Aorta (tissue), 5 donors: ENCODE measurements at regions not wholly inside any gene's neighbourhood (a gene's known extent, or its start where the extent isn't known, plus 50 kb on each side); places are given as distances from the start of the nearest gene placed in this dataset.

Source experiments
- ATAC-seq: fragments of 200-7000 bp; cut with Tn5 transposase; one replicate; pipeline ENCODE4 v1.9.1; 2022; ENCODE audit warnings: moderate library complexity; ENCODE audit not compliant: low FRiP score
- DNase-seq, 2 donors: peaks; one replicate each; pipeline ENCODE4 v3.0.0-alpha.2; 2020
- H3K27ac ChIP-seq, 2 donors: one replicate each; pipeline ENCODE4 v1.5.1; 2013; ENCODE audit warnings: low read length in 2 of 2, mild to moderate bottlenecking in 2 of 2, moderate library complexity in 2 of 2, control low read depth in 1 of 2, inconsistent platforms in 1 of 2, low read depth in 1 of 2
- H3K27me3 ChIP-seq, 2 donors: one replicate each; pipeline ENCODE4 v1.6.1; 2013; ENCODE audit warnings: control low read depth in 1 of 2, low read length in 1 of 2, mild to moderate bottlenecking in 1 of 2, moderate library complexity in 1 of 2; ENCODE audit not compliant: insufficient read depth in 2 of 2, control insufficient read depth in 1 of 2
- H3K36me3 ChIP-seq, 2 donors: one replicate each; pipeline ENCODE4 v1.6.1; 2013; ENCODE audit warnings: control low read depth in 1 of 2, low read length in 1 of 2, mild to moderate bottlenecking in 1 of 2; ENCODE audit not compliant: insufficient read depth in 2 of 2, control insufficient read depth in 1 of 2
- H3K4me1 ChIP-seq, 2 donors: one replicate each; pipeline ENCODE4 v1.6.1; 2013; ENCODE audit warnings: low read length in 2 of 2, control low read depth in 1 of 2, mild to moderate bottlenecking in 1 of 2, moderate library complexity in 1 of 2; ENCODE audit not compliant: insufficient read depth in 2 of 2, control insufficient read depth in 1 of 2
- H3K4me3 ChIP-seq, 2 donors: one replicate each; pipeline ENCODE4 v1.5.1; 2013; ENCODE audit warnings: low read length in 2 of 2, control low read depth in 1 of 2, mild to moderate bottlenecking in 1 of 2
- H3K9me3 ChIP-seq: one replicate; pipeline ENCODE4 v1.6.1; 2013; ENCODE audit warnings: mild to moderate bottlenecking, low read length; ENCODE audit not compliant: control insufficient read depth
- WGBS, 2 donors: extraction: QIAGEN DNeasy Blood & Tissue Kit; methylation state at CpG; one replicate each; pipeline ENCODE4 v1.1.7; 2013; 5-methylcytosine and 5-hydroxymethylcytosine counted together
- intact Hi-C, 2 donors: fragments of 100-400 bp; cut with DNase I; formaldehyde crosslinking; loops; one replicate each; pipeline versions ENCODE4 v1.14.2 to v1.15.0; 2022
- donor health status: healthy with polysubstance abuse.
- donor health status: Bipolar disorder and iron deficiency.
- donor health status: DM: no; HTN: no; CAD: no.
- donor health status: DM: no; HTN: no; CAD: no.
- donor health status: DM: yes; HTN: yes; CAD: no.

DNA sequence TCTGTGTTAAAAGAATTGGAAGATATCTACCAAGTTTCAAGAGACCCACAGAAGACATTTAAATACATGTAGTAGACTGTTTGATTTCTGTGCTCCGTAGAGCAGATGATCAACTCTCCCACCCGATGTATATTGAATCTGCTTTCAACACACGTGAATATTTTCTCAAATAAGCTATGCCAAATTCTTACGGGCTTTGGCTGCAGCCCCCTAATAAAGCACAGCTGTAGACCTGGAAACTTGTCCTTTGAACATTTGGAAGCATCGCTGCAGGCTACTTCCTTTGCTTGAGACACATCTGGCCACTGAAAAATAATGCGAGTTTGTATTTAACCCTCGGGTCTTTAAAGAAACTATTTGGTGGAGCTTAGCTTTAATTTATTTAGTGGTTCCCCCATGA, 98.3 kb upstream of the SELENOK start:
- WGBS, 2 donors, result 61 to 64% methylated on average over 7 of the region's 7 CpGs

DNA sequence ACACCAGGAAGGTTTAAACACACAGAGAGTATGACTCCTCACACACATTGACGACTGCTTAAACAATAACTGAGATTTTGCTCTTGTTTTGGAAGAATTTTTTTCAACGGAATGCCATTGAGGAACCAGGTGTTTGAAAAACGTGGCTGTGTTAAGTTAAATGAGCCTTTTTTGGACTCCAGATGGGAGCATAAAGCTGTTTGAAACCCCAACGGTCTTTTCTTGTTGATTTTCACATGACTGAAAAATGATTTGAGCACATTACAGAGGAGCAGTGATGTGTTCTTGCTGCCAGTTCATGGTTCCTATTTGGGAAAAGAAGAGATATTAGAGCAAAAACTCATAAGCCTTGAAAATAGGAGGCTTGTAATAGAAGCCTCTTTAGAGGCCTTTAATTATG, 97.8 kb upstream of the SELENOK start:
- intact Hi-C loops, result no loop called here
- H3K27ac ChIP-seq, result no peak overlapping the region
- WGBS, 2 donors, result 50 to 64% methylated on average over 4 of the region's 4 CpGs
- no peaks in the 10 kb centered on the region for H3K4me1 ChIP-seq
- no peaks in the 10 kb centered on the region for H3K27me3 ChIP-seq
- ATAC-seq, result no peak
- no peaks in the 10 kb centered on the region for H3K36me3 ChIP-seq
- DNase-seq, result no peak
- H3K4me3 ChIP-seq, result no peak overlapping the region
- no peaks in the 10 kb centered on the region for H3K9me3 ChIP-seq

More for the DNA sequence above, 98.3 kb upstream of the SELENOK start:
- no peak for DNase-seq
- intact Hi-C loops, result no loop called here
- Histone ChIP-seq H3K4me1 (no peaks in the 10 kb centered on the region), H3K27me3 (no peaks in the 10 kb centered on the region), H3K27ac (no peak overlapping the region), H3K9me3 (no peaks in the 10 kb centered on the region), H3K4me3 (no peak overlapping the region), H3K36me3 (no peaks in the 10 kb centered on the region)
- ATAC-seq, result no peak

DNA sequence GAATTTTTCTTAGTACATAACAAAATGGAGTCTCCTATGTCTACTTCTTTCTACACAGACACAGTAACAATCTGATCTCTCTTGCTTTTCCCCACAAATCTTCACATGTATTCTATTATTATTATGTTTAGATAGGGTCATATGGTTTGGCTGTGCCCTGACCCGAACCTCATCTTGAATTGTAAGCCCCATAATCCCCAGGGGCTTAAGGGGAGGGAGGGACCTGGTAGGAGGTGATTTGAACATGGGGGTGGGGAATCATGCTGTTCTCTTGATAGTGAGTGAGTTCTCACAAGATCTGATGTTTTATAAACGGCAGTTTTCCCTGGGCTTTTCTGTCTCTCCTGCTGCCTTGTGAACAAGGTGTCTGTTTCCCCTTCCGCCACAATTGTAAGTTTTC, 86.7 kb upstream of the SELENOK start:
- H3K4me1 ChIP-seq, result no peaks in the 10 kb centered on the region
- H3K27me3 ChIP-seq, result peaks cover 0 to 2% of the 10 kb centered on the region in 2 donors
- peaks cover 10% of the 10 kb centered on the region for H3K9me3 ChIP-seq
- no peak for DNase-seq
- intact Hi-C loops, result no loop called here
- H3K36me3 ChIP-seq, result no peaks in the 10 kb centered on the region
- H3K4me3 ChIP-seq, result no peak overlapping the region
- H3K27ac ChIP-seq, result no peak overlapping the region
- 34 to 42% methylated on average over 3 of the region's 3 CpGs for WGBS, 2 donors
- ATAC-seq, result no peak

DNA sequence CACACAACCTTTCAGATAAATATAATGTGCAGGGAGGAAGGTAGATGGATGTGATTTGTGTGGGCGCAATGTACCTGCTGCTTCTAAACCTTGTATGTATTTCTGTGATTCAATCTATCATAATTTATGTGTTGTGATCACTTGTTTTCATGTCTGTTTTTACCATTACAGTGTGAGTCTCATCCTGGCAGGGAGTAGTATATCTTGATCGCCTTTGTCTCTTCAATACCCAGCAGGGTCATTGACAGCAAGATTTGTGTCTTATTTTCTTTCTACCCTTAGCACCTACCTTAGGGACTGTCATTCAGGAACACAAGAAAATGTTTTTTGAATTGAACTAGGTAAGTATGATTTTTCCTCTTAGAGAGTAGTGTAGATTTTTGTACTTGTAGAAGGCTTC, 83.7 kb upstream of the SELENOK start:
- H3K36me3 ChIP-seq, result no peaks in the 10 kb centered on the region
- DNase-seq (no peak), ATAC-seq (no peak)
- peaks cover 9% of the 10 kb centered on the region for H3K9me3 ChIP-seq
- no peaks in the 10 kb centered on the region for H3K4me1 ChIP-seq
- H3K4me3 ChIP-seq, result no peak overlapping the region
- no peak overlapping the region for H3K27ac ChIP-seq
- intact Hi-C loops, result no loop called here
- no peaks in the 10 kb centered on the region for H3K27me3 ChIP-seq
- WGBS, 2 donors, result 66 to 69% methylated on average over 2 of the region's 2 CpGs

DNA sequence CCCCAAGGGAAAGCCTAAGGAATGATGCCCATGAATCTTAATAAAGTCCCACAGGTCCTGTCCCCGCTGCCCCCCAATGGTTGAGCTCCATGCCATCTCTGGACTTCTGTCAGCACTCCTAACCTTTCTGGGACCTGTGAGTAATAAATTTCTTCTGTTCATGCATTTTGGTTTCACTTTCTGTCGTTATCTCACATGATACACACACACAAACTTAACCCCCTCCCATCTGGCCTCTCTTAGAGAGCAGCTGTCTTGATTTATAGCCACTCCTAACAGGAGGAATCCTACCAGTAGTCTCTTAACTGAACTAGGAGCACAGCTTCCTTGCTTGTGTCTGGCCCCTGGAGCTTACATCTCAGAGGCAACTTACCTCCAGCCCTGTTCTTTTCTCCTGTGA, 82.7 kb upstream of the SELENOK start:
- Histone ChIP-seq H3K4me3 (no peak overlapping the region), H3K9me3 (peaks cover 9% of the 10 kb centered on the region), H3K36me3 (no peaks in the 10 kb centered on the region), H3K27ac (no peak overlapping the region), H3K4me1 (no peaks in the 10 kb centered on the region), H3K27me3 (no peaks in the 10 kb centered on the region)
- ATAC-seq (no peak), DNase-seq (no peak)
- intact Hi-C loops, result no loop called here
- 9 to 23% methylated on average over 2 of the region's 2 CpGs for WGBS, 2 donors

GRCh38 chr3:53973905-53974304, 82.2 kb upstream of the SELENOK start:
- Histone ChIP-seq H3K27ac (no peak overlapping the region), H3K27me3 (no peaks in the 10 kb centered on the region), H3K4me3 (no peak overlapping the region), H3K36me3 (no peaks in the 10 kb centered on the region), H3K4me1 (no peaks in the 10 kb centered on the region), H3K9me3 (peaks cover 9% of the 10 kb centered on the region)
- 11 to 17% methylated on average over 4 of the region's 4 CpGs for WGBS, 2 donors
- ATAC-seq, result no peak
- intact Hi-C loops, result no loop called here
- no peak for DNase-seq

DNA sequence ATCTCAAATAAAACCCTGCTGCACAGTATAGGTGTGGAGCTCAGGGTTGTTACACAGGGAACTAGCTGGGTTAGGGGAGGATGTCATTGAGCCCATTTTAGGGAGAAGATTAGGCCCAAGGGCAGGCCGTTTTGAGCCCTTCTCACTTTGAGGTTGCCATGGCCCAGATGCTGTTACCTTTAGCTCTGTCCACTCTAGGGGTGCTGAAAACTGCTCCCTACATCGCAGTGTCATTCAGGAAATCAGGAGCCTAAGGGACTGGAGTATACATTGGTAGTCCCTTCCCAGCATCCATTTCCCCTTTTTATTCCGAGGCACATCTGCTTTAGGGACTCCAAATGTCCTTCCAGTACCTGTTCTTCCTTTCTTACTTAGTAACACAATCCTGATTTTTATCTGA, 79.0 kb upstream of the SELENOK start:
- no peak overlapping the region for H3K4me3 ChIP-seq
- no peaks in the 10 kb centered on the region for H3K36me3 ChIP-seq
- intact Hi-C loops, result no loop called here
- no peaks in the 10 kb centered on the region for H3K4me1 ChIP-seq
- 35 to 39% methylated on average over 3 of the region's 3 CpGs for WGBS, 2 donors
- peaks cover 8% of the 10 kb centered on the region for H3K9me3 ChIP-seq
- ATAC-seq (no peak), DNase-seq (no peak)
- H3K27ac ChIP-seq, result no peak overlapping the region
- no peaks in the 10 kb centered on the region for H3K27me3 ChIP-seq

GRCh38 chr3:53969086-53969485, 77.4 kb upstream of the SELENOK start:
- H3K27me3 ChIP-seq, result no peaks in the 10 kb centered on the region
- DNase-seq, result no peak
- intact Hi-C loops, result no loop called here
- no peak for ATAC-seq
- 87 to 88% methylated on average over 7 of the region's 7 CpGs for WGBS, 2 donors
- H3K36me3 ChIP-seq, result no peaks in the 10 kb centered on the region
- H3K4me3 ChIP-seq, result no peak overlapping the region
- no peak overlapping the region for H3K27ac ChIP-seq
- no peaks in the 10 kb centered on the region for H3K4me1 ChIP-seq
- H3K9me3 ChIP-seq, result peaks cover 8% of the 10 kb centered on the region

- H3K4me3 ChIP-seq, result no peak overlapping the region
- peaks cover 3% of the 10 kb centered on the region for H3K9me3 ChIP-seq
- intact Hi-C loops, result no loop called here
- DNase-seq (no peak), ATAC-seq (no peak)
- no peaks in the 10 kb centered on the region for H3K4me1 ChIP-seq
- no peaks in the 10 kb centered on the region for H3K36me3 ChIP-seq
- H3K27me3 ChIP-seq, result no peaks in the 10 kb centered on the region
- no peak overlapping the region for H3K27ac ChIP-seq
- WGBS, 2 donors, result 69 to 71% methylated on average over 1 of the region's 1 CpG
Measured at GRCh38 chr3:53965291-53965690, 73.6 kb upstream of the SELENOK start.
